ENCODE measurements at regions not wholly inside any gene's neighbourhood (a gene's known extent, or its start where the extent isn't known, plus 50 kb on each side); places are given as distances from the start of the nearest gene placed in this dataset.

DNA sequence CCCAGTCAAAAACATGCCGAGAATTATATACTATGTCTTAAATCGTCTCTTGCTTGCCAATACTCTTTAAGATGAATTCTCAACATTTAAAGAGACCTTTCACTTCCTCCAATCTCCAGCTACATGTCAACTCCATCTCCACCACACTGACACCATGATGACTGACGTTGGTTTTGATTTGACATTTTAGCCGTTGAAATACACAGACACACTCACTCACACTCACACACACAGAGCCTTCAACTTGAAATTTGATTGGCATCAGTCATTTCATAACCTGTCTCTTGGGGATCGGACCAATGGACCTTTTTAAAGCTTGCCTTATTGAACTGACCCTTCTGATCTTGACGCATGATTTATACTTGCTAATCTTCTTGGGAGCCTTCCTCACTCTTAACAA lies 230.8 kb upstream of the PIK3C3 start:
- ChIA-PET CTCF (no interaction called here), POLR2A (ENCODE audit: low non-redundant PET) (no interaction called here)
- no peak for DNase-seq (ENCODE audit: low spot score)
- no peak overlapping the region for H3K27ac ChIP-seq
- no peak for TF ChIP-seq CTCF (conservative IDR thresholded peaks at IDR 0.05; ENCODE audit: low read depth)

DNA sequence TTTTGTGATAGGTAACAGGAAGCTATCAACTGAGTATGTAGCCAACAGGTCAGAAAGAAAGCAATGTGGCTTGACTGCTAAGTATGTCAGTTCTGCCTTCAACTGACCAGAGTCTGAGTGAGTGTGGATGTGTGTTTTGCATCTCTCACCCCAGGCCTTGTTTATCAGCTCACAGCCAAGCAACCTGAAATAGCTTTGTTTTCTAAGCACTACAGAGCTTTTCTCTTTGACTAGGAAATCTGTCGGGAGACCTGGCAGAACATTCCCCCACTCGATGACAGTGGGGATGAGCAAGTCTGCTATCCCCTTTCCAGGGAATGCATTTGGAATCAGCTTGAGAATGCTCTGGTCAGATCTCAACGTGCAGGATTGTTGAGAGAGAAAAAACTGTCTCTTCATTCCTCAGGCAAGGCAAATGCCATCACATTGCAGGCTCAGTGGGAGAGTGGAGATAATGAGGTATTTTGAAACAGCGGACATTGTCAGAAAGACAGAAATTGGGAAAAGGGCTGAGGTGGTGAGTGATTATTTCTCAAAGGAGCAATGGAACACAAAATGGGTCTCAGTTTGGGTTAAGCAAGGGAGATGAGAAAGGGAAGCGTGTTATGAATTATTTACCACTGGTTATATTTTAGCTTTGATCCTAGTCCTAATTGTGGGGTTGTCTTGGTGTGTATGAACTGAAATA lies 233.8 kb upstream of the PIK3C3 start:
- H3K27ac ChIP-seq, result no peak overlapping the region
- CTCF ChIA-PET, result interaction anchor here (0.5 kb wide), 1 partner anchor 127 kb away, joined by 3 read pairs; no protein-coding TSS in a partner anchor
- TF ChIP-seq CTCF (conservative IDR thresholded peaks at IDR 0.05; ENCODE audit: low read depth), result no peak
- no peak for DNase-seq (ENCODE audit: low spot score)
- POLR2A ChIA-PET (ENCODE audit: low non-redundant PET), result no interaction called here

GRCh38 chr18:41720226-41720625 lies 234.8 kb upstream of the PIK3C3 start:
- no peak overlapping the region for H3K27ac ChIP-seq
- CTCF ChIA-PET, result interaction anchor here (0.5 kb wide), 1 partner anchor 126 kb away, joined by 3 read pairs; no protein-coding TSS in a partner anchor
- no peak for DNase-seq (ENCODE audit: low spot score)
- POLR2A ChIA-PET (ENCODE audit: low non-redundant PET), result no interaction called here
- TF ChIP-seq CTCF (conservative IDR thresholded peaks at IDR 0.05; ENCODE audit: low read depth), result no peak

- ChIA-PET CTCF (no interaction called here), POLR2A (ENCODE audit: low non-redundant PET) (no interaction called here)
- no peak overlapping the region for H3K27ac ChIP-seq
- no peak for DNase-seq (ENCODE audit: low spot score)
- no peak for TF ChIP-seq CTCF (conservative IDR thresholded peaks at IDR 0.05; ENCODE audit: low read depth)
These were observed 235.2 kb upstream of the PIK3C3 start for GRCh38 chr18:41719808-41720207.

DNA sequence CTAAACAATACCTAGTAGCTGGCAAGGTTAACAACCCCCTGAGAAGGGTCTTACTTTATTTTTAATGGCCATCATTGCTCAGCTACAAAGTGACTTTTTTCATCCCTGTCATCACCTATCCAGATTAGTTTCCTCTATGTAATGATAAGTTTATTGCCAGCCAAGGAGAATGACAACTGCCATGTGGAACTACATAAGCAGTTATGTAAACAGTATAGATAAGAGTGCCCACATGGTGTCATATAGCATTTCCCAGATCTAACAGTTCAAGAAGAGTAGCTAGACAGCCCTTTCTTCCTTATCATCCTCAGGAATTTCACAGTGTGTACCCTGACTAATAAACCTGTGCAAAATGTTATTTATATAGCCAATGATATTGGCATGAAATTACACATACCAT lies 240.2 kb upstream of the PIK3C3 start:
- TF ChIP-seq CTCF (conservative IDR thresholded peaks at IDR 0.05; ENCODE audit: low read depth), result no peak
- no peak for DNase-seq (ENCODE audit: low spot score)
- POLR2A ChIA-PET (ENCODE audit: low non-redundant PET), result no interaction called here
- CTCF ChIA-PET, result no interaction called here
- no peak overlapping the region for H3K27ac ChIP-seq

DNA sequence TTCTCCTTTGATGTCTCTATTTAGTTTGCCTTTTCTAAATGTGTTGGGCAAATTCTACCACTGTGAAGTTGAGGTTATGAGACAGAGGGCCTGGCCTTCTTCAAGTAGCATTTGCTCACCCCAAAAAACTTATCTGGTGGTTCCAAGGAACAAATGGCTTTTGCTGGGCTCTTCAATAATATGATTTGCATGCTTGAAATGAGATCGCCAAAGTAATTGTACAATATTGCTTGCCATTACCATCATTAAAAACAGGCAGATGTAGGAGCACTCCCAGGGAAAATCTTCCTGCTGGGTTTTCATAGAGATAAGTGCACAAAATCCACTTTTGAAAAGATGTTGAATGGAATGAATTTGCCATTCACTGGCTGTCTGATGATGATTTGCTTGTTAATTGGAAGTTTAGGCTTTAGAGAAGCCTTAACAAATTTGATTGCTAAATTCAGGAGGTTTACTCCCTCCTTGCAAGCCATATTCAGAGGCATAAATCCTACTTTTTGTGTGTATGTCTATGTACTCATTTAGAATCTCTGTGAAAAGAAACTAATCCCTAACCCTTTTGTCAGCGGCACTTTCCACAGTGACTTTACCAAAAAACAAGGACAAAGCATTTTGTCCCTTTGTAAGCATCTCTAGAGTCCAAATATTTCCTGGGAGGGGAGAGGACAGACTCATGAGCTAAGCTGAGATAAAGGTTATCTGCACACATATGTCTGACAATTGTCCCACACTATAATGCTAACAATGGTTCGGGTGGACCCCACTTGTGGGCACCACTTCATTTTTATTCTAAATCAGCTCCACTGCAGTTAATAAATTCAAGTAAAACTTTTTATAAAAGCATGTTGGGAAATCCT lies 240.8 kb upstream of the PIK3C3 start:
- CTCF ChIA-PET, result no interaction called here
- no peak for TF ChIP-seq CTCF (conservative IDR thresholded peaks at IDR 0.05; ENCODE audit: low read depth)

More for the DNA sequence above, 240.8 kb upstream of the PIK3C3 start:
- POLR2A ChIA-PET (ENCODE audit: low non-redundant PET), result no interaction called here
- H3K27ac ChIP-seq, result no peak overlapping the region
- no peak for DNase-seq (ENCODE audit: low spot score)

Data from RWPE1 (cell line).